IPS DF 6.9 (cell line): ENCODE measurements at regions not wholly inside any gene's neighbourhood (a gene's known extent, or its start where the extent isn't known, plus 50 kb on each side); places are given as distances from the start of the nearest gene placed in this dataset.

ENCODE experiments used
- DNase-seq: peaks from one replicate; pipeline ENCODE4 v3.0.0-alpha.2; 2013; ENCODE audit warnings: low read depth, low spot score
- H3K27ac ChIP-seq: one replicate; pipeline ENCODE4 v1.5.1; 2013; ENCODE audit warnings: low read length, control low read depth
- H3K27me3 ChIP-seq: 2 replicates; pipeline ENCODE4 v1.6.1; 2013; ENCODE audit warnings: mild to moderate bottlenecking, low read length; ENCODE audit not compliant: control insufficient read depth, insufficient read depth
- H3K36me3 ChIP-seq: 2 replicates; pipeline ENCODE4 v1.6.1; 2013; ENCODE audit warnings: low read length; ENCODE audit not compliant: control insufficient read depth, insufficient read depth
- H3K4me1 ChIP-seq: 2 replicates; pipeline ENCODE4 v1.6.1; 2013; ENCODE audit warnings: low read length; ENCODE audit not compliant: control insufficient read depth, insufficient read depth
- H3K4me3 ChIP-seq: 2 replicates; pipeline ENCODE4 v1.5.1; 2013; ENCODE audit warnings: mild to moderate bottlenecking, low read length
- H3K9me3 ChIP-seq: 2 replicates; pipeline ENCODE4 v1.6.1; 2013; ENCODE audit warnings: low read length, inconsistent platforms; ENCODE audit not compliant: control insufficient read depth, insufficient read depth
- WGBS: extraction: QIAGEN DNeasy Blood & Tissue Kit; methylation state at CpG from one replicate; pipeline ENCODE4 v1.1.7; 2013; ENCODE audit warnings: mixed read lengths, missing lambda C conversion rate; ENCODE audit not compliant: insufficient read length, insufficient coverage; 5-methylcytosine and 5-hydroxymethylcytosine counted together

DNA sequence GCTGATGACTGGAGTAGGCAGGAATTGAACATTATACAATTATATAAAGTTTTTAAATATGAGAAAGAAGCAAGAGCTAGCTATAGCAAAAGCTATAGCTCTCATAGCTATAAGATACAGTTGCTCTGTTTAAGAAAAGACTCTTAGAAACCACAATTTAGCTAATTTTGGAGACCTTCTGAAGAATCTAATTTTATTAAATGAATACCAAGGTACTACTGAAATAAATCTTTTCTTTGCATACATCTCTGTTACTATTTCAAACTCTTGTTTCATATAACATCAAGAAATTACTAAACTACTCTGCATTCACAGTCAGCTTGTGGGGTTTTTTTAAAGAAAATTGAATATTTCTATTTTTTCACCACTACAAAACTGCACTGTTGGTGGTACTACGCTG lies 568.7 kb upstream of the MARCKS start:
- Histone ChIP-seq H3K4me1 (no peaks in the 10 kb centered on the region), H3K36me3 (no peaks in the 10 kb centered on the region), H3K27me3 (no peaks in the 10 kb centered on the region), H3K27ac (no peak overlapping the region), H3K4me3 (no peak overlapping the region), H3K9me3 (no peaks in the 10 kb centered on the region)
- no CpG with 5 or more reads among the region's 1 CpG for WGBS
- no peak for DNase-seq

DNA sequence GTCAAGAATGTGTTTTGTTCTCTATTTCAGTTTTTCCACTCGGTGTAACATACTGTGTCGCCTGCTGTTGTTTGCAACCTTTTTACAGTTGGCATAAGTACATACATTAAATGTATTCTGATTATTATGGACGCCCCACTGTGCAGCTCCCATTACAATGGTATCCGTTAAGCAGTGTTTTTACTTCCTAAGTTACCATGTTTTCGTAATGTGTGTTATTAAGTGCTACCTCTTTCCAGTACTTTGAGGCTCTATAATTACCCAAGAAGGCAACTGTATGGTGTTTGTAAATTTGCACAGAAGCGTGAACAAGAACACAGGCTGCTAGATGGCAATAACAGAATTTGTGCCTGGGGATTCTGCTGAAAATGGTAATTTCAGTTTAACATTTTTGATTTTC lies 568.0 kb upstream of the MARCKS start:
- Histone ChIP-seq H3K36me3 (no peaks in the 10 kb centered on the region), H3K4me3 (no peak overlapping the region), H3K9me3 (no peaks in the 10 kb centered on the region), H3K27ac (no peak overlapping the region), H3K4me1 (no peaks in the 10 kb centered on the region), H3K27me3 (no peaks in the 10 kb centered on the region)
- no CpG with 5 or more reads among the region's 6 CpGs for WGBS
- DNase-seq: no peak

DNA sequence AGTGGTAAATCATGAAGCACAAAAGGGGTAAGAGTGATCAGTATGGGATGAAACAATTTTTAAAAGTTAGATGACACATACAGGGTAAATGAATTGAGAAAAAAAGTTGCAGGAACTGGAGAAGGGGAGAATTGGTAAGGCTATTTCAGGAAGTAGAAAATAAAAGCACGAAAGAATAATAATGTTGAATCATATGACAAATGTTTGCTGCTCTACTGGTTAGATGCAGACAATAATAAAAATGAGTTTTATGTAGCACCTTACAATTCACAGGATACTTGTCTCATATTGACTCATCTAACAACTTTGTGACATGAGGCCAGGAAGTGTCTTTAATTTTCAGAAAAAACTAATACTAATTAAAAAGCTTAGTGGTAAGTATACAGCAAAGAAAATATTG lies 566.5 kb upstream of the MARCKS start:
- Histone ChIP-seq H3K4me1 (no peaks in the 10 kb centered on the region), H3K4me3 (no peak overlapping the region), H3K27me3 (no peaks in the 10 kb centered on the region), H3K9me3 (no peaks in the 10 kb centered on the region), H3K36me3 (no peaks in the 10 kb centered on the region), H3K27ac (no peak overlapping the region)
- WGBS: no CpG with 5 or more reads among the region's 1 CpG
- no peak for DNase-seq

DNA sequence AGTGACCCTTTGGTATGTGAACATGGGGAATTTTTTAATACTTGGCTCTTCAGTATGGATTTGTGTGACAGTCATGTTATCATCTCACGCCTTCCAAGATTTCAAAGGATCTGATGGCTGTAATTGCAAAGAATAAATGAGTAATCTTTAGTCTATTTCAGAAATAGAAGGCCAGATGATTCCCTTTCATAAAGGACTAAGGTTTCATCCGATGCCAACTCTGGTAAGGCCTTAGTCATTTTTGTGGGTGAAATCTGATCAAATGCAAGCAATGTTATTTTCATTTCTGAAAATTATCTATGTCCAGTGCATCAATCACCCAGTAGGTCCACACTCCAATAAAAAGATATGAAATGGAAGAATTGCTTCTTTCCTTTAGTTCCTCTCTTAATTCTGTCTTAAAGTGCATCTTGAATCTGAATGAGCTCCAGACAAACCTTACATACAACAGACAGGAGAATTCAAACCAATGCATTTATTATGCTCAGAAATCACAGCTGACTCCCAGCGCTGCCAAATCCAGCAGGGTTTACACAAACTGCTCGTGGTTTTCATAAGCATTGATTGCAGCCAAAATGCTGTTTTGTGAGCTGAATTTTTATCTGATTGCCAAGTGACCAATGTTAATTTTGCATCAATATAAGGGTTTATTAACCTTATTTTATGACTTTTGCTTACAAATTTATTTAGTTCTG lies 565.2 kb upstream of the MARCKS start:
- Histone ChIP-seq H3K4me3 (no peak overlapping the region), H3K36me3 (no peaks in the 10 kb centered on the region), H3K9me3 (no peaks in the 10 kb centered on the region), H3K27ac (no peak overlapping the region), H3K4me1 (no peaks in the 10 kb centered on the region), H3K27me3 (no peaks in the 10 kb centered on the region)
- no peak for DNase-seq
- WGBS: no CpG with 5 or more reads among the region's 4 CpGs

DNA sequence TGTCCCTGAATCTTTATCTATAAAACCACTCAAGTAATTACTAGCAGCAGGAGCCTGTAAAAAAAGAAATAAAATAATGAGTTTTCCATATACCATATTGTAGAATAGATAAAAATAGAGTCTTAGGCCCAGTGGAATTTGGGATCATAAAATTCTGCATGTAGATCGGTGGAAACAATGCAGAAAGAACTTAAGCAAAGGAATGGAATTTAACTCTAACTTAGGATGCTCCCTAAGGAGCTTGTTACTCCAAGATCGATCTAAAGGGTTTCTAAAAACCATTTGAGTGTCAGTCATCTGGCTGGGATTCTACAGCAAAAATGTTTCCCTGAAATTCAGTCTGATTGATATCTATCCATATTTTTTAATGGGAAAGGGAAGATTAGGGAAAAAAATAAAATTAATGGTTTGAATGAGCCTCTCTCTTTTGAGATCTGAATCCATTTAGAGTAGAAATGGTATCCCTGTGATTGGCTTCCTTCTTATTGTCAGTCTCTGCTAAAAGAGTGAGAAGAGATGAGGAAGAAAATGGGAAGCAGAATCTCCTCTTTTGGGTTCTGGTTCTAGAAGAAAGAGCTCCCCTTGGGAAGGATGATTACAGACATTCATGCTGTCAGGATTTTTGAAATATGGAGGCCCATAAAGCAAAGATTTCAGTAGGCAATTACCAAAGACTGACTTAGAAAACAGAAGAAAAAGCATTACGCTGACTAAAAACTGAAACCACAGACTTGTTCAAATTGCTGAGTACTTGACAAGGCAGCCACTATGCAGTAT lies 564.3 kb upstream of the MARCKS start:
- Histone ChIP-seq H3K4me3 (no peak overlapping the region), H3K36me3 (no peaks in the 10 kb centered on the region), H3K4me1 (no peaks in the 10 kb centered on the region), H3K27me3 (no peaks in the 10 kb centered on the region), H3K9me3 (no peaks in the 10 kb centered on the region), H3K27ac (no peak overlapping the region)
- DNase-seq: no peak
- no CpG with 5 or more reads among the region's 3 CpGs for WGBS

DNA sequence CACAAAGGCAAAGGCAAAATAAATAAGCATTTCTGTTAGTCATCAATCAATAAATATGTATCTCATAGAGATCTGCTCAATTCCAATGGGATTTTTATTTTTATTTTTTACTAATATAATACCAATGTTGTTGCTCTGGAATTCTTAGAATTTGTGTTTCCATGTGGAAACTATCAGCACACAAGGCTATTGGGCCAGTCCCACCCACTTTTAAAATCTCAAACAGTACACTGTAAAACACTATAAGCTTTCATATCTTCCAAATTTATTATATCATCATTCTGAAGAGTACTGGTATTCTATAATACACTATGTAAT lies 563.8 kb upstream of the MARCKS start:
- H3K36me3 ChIP-seq: no peaks in the 10 kb centered on the region
- H3K27ac ChIP-seq: no peak overlapping the region
- no peak for DNase-seq
- H3K27me3 ChIP-seq: no peaks in the 10 kb centered on the region
- no peak overlapping the region for H3K4me3 ChIP-seq
- no peaks in the 10 kb centered on the region for H3K9me3 ChIP-seq
- no peaks in the 10 kb centered on the region for H3K4me1 ChIP-seq

DNA sequence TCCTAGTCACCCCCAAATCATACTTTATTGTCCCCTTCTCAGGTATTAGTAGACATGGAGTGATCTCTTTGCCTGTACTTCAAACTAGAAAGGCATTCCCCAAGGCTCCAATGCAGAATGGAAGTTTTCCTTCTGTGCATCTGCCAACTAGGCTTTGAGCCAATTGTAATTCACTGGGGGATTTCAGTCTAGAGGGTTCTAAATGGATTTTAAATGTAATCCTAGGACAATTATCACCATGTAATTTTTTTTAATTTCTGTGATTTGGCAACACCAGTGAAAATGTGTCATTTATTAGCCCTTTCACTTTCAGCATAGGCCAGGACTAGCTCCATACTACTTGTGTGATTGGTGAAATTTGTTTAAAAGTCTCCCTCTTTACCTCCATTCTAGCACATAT lies 557.6 kb upstream of the MARCKS start:
- no peak overlapping the region for H3K4me3 ChIP-seq
- no peak for DNase-seq
- H3K27ac ChIP-seq: no peak overlapping the region

DNA sequence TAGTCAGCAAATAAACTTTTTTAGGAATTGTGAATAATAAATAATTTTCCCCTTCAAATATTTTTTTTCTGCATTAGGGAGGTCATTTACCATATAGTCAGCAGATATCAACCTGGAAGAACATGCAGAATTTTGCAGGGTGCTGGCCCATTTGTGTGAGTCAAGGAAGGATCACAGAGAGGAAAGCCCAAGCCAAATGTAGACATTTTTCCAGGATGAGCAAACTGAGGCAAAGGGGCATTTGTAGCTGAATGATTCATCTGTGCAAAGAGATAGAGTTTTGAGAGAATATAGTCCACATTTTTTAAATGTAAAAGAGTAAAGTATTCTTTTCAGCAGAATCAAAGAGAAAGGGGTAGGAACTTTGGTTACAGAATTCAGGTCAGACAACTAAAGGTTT lies 555.5 kb upstream of the MARCKS start:
- Histone ChIP-seq H3K27me3 (no peaks in the 10 kb centered on the region), H3K9me3 (no peaks in the 10 kb centered on the region), H3K27ac (no peak overlapping the region), H3K36me3 (no peaks in the 10 kb centered on the region), H3K4me3 (no peak overlapping the region), H3K4me1 (peaks cover 1% of the 10 kb centered on the region; the same call in 1 of the 2 replicates)
- DNase-seq: no peak

More for the DNA sequence above, 557.6 kb upstream of the MARCKS start:
- Histone ChIP-seq H3K27me3 (no peaks in the 10 kb centered on the region), H3K9me3 (no peaks in the 10 kb centered on the region), H3K4me1 (peaks cover 1% of the 10 kb centered on the region; the same call in 1 of the 2 replicates), H3K36me3 (no peaks in the 10 kb centered on the region)

DNA sequence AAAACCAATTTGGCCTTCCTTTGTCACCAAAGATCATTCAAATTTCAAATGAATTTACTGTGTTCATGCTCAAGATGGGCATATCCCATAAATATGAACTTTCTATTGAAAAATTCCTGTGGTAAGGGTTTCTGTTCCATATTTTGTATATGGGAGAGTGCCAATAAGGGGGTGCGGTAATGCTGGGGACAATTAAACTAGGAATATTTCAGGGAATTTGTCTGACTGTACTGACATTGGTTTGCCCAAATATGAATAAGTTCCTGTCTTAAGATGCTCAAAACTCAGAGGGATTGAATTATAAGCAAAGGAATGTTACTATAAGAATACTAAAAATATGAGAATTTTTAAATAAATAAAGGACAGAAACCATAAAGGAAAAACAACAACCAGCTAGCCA lies 553.0 kb upstream of the MARCKS start:
- Histone ChIP-seq H3K4me1 (no peaks in the 10 kb centered on the region), H3K4me3 (no peak overlapping the region), H3K27ac (no peak overlapping the region), H3K36me3 (no peaks in the 10 kb centered on the region), H3K9me3 (no peaks in the 10 kb centered on the region), H3K27me3 (no peaks in the 10 kb centered on the region)
- no CpG with 5 or more reads among the region's 1 CpG for WGBS
- DNase-seq: no peak

DNA sequence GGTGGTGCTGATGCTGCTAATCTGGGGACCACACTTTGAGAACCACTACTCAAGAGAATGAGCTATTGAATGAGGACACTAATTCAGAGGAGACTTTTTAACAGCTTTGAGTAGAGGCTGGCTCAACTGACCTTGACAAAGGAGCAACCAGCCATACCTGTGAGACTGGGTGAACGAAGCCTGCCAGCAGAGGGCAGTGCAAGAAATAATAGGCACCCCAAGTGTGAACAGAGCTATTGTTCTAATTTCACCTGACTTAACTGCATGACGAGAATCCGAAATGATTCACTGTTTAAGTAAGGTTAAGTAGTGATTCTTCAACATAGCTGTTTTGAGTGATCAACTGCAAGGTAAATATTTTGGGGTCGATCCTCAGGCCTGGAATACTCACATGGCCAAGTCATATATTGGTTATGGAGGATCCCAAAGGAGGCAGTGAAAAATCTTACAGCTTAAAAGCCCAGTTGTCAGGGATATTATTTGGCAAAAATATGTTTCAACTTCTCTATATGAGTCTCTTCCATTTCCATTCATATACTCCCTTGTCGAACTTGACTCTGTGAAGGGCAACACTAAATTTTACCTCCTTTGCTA lies 550.5 kb upstream of the MARCKS start:
- Histone ChIP-seq H3K36me3 (no peaks in the 10 kb centered on the region), H3K9me3 (no peaks in the 10 kb centered on the region), H3K27ac (no peak overlapping the region), H3K4me3 (no peak overlapping the region), H3K4me1 (no peaks in the 10 kb centered on the region), H3K27me3 (no peaks in the 10 kb centered on the region)
- WGBS: no CpG with 5 or more reads among the region's 5 CpGs
- peak; percentile 13 for DNase-seq

DNA sequence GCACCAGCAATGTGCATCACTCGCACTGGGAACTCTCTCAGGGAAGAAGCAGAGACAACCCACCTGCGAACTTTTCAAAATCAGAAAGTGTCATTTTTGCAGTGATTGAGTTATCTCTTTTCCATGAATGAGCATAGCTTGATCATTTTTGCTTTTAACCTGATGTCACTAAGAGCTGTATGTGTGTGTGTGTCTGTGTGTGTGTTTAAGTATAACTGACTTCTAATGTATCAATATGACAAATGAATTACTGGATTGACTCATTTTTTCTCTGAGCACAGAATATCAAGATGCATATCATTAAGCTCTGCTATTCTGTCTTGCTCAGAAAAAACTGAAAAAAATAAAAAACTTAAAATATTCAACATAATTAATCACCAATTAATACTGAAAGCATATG lies 548.9 kb upstream of the MARCKS start:
- DNase-seq: no peak
- no peaks in the 10 kb centered on the region for H3K4me1 ChIP-seq
- H3K27me3 ChIP-seq: no peaks in the 10 kb centered on the region
- no peak overlapping the region for H3K4me3 ChIP-seq
- no peaks in the 10 kb centered on the region for H3K9me3 ChIP-seq
- H3K27ac ChIP-seq: no peak overlapping the region
- WGBS: no CpG with 5 or more reads among the region's 2 CpGs
- no peaks in the 10 kb centered on the region for H3K36me3 ChIP-seq
